ENCODE measurements at regions not wholly inside any gene's neighbourhood (a gene's known extent, or its start where the extent isn't known, plus 50 kb on each side); places are given as distances from the start of the nearest gene placed in this dataset.

DNA sequence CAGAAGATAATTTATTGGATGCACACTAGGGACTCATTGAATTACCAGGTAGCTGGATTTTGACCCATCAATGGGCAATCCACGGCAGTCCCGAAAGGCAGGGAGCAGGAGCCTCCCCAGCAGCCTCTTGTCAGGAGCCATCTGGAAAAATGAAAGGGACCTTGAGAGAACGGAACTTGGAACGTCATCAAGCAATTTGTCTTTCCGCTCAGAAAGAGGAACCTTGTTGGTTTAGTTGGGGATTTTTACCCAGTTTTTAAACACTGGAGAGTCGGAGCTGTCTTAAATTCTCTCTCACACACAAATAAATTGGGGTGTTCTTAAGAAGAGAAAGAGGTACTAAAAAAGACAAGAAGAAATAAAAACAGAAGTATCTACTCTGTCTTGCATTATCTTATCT lies 1351.7 kb upstream of the TMEM132C start:
- TF ChIP-seq, protein P1, sequence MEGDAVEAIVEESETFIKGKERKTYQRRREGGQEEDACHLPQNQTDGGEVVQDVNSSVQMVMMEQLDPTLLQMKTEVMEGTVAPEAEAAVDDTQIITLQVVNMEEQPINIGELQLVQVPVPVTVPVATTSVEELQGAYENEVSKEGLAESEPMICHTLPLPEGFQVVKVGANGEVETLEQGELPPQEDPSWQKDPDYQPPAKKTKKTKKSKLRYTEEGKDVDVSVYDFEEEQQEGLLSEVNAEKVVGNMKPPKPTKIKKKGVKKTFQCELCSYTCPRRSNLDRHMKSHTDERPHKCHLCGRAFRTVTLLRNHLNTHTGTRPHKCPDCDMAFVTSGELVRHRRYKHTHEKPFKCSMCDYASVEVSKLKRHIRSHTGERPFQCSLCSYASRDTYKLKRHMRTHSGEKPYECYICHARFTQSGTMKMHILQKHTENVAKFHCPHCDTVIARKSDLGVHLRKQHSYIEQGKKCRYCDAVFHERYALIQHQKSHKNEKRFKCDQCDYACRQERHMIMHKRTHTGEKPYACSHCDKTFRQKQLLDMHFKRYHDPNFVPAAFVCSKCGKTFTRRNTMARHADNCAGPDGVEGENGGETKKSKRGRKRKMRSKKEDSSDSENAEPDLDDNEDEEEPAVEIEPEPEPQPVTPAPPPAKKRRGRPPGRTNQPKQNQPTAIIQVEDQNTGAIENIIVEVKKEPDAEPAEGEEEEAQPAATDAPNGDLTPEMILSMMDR (IDR thresholded peaks at IDR 0.05), result no peak
- no peak for TF ChIP-seq POLR2AphosphoS5 (IDR thresholded peaks at IDR 0.05)

Data from prostate gland (tissue), 2 donors.